ENCODE measurements at regions not wholly inside any gene's neighbourhood (a gene's known extent, or its start where the extent isn't known, plus 50 kb on each side); places are given as distances from the start of the nearest gene placed in this dataset.
"Not testable (repeated sequence)": the region's sequence is repeated elsewhere in the genome, so short reads cannot be mapped to it uniquely, and the experiment has no call there.

DNA sequence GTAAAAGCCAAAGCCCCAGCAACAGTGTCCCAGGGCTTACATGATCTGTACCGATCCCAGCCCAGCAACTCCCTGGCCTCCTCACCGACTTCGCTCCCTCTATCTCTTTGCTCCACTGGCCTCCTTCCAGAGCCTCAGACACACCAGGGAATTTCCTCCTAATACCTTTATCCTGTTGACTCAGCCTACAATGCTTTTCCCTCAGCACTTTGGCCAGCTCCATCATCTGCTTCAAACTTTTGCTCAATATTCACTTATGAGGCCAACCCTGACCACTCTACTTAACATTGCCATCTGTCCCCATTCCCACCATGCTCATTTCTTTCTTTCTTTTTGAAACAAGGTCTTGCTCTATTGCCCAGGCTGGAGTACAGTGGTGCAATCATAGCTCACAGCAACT lies 93.3 kb upstream of the COBL start:
- H3K4me1 ChIP-seq (ENCODE audit: control insufficient read depth in 5 of 5, insufficient read depth in 5 of 5, low read length in 5 of 5); H3K27me3 ChIP-seq (ENCODE audit: control insufficient read depth in 5 of 5, insufficient read depth in 4 of 5, low read length in 5 of 5); H3K36me3 ChIP-seq (ENCODE audit: control insufficient read depth in 5 of 5, insufficient read depth in 5 of 5, low read length in 5 of 5); H3K9me3 ChIP-seq (ENCODE audit: control insufficient read depth in 5 of 5, low read length in 5 of 5); H3K27ac ChIP-seq (ENCODE audit: low read depth, low read length); H3K4me3 ChIP-seq (ENCODE audit: low read depth in 1 of 5, low read length in 5 of 5); H3K9ac ChIP-seq (ENCODE audit: low read length in 5 of 5): not testable (repeated sequence)

GRCh38 chr7:51397608-51398007 lies 81.0 kb upstream of the COBL start:
- not testable (repeated sequence) for H3K9ac ChIP-seq (ENCODE audit: low read length in 5 of 5); H3K36me3 ChIP-seq (ENCODE audit: control insufficient read depth in 5 of 5, insufficient read depth in 5 of 5, low read length in 5 of 5); H3K4me1 ChIP-seq (ENCODE audit: control insufficient read depth in 5 of 5, insufficient read depth in 5 of 5, low read length in 5 of 5); H3K27me3 ChIP-seq (ENCODE audit: control insufficient read depth in 5 of 5, insufficient read depth in 4 of 5, low read length in 5 of 5); H3K4me3 ChIP-seq (ENCODE audit: low read depth in 1 of 5, low read length in 5 of 5); H3K27ac ChIP-seq (ENCODE audit: low read depth, low read length); H3K9me3 ChIP-seq (ENCODE audit: control insufficient read depth in 5 of 5, low read length in 5 of 5)

DNA sequence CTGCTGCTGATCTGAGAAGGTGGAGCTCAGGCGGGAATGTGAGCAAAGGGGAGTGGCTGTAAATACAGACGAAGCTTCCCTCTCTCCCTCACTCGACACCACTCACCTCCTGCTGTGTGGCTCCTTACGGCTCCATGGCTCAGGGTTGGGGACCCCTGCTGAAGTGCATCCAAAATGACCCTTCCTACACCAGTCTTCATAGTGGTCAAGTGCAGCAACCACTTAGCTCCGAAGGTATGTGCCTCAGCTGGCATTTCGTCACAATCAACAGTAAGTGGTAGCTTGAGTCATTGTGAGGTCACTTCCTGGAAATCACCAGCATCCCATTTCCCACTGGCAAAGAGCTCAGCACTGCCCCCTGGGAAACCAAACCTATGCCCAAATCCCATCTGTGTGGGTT lies 76.4 kb upstream of the COBL start:
- H3K9ac ChIP-seq (ENCODE audit: low read length in 5 of 5); H3K27ac ChIP-seq (ENCODE audit: low read depth, low read length); H3K36me3 ChIP-seq (ENCODE audit: control insufficient read depth in 5 of 5, insufficient read depth in 5 of 5, low read length in 5 of 5); H3K27me3 ChIP-seq (ENCODE audit: control insufficient read depth in 5 of 5, insufficient read depth in 4 of 5, low read length in 5 of 5); H3K4me3 ChIP-seq (ENCODE audit: low read depth in 1 of 5, low read length in 5 of 5); H3K9me3 ChIP-seq (ENCODE audit: control insufficient read depth in 5 of 5, low read length in 5 of 5); H3K4me1 ChIP-seq (ENCODE audit: control insufficient read depth in 5 of 5, insufficient read depth in 5 of 5, low read length in 5 of 5): not testable (repeated sequence)

GRCh38 chr7:51389952-51390351 lies 73.3 kb upstream of the COBL start:
- H3K4me1 ChIP-seq (ENCODE audit: control insufficient read depth in 5 of 5, insufficient read depth in 5 of 5, low read length in 5 of 5); H3K27me3 ChIP-seq (ENCODE audit: control insufficient read depth in 5 of 5, insufficient read depth in 4 of 5, low read length in 5 of 5); H3K4me3 ChIP-seq (ENCODE audit: low read depth in 1 of 5, low read length in 5 of 5); H3K27ac ChIP-seq (ENCODE audit: low read depth, low read length); H3K36me3 ChIP-seq (ENCODE audit: control insufficient read depth in 5 of 5, insufficient read depth in 5 of 5, low read length in 5 of 5); H3K9me3 ChIP-seq (ENCODE audit: control insufficient read depth in 5 of 5, low read length in 5 of 5); H3K9ac ChIP-seq (ENCODE audit: low read length in 5 of 5): not testable (repeated sequence)

DNA sequence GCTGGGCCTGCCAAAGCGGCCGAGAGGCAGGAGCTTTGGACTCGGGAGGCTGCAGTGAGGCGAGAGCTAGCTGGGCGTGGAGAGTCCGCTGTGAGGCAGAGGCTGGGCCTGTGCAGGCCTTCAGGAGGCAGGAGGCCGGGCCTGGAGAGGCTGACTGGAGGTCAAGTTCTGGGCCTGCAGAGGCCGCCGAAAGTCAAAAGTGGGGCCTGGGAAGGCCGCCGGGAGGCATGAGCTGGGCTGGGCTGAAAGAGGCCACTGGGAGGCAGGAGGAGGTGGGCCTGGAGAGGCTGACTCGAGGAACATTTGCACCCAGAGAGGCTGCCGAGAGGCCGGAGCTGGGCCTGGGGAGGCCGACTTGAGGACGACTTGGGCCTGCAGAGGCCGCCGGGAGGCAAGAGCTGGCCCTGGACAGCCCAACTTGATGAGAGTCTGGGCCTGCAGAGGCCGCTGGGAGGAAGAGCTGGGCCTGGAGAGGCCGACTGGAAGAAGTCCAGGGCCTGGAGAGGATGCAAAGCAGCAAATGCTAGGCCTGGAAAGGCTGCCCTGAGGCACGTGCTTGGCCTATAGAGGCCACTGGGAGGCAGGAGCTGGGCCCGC lies 72.7 kb upstream of the COBL start:
- not testable (repeated sequence) for H3K27me3 ChIP-seq (ENCODE audit: control insufficient read depth in 5 of 5, insufficient read depth in 4 of 5, low read length in 5 of 5); H3K36me3 ChIP-seq (ENCODE audit: control insufficient read depth in 5 of 5, insufficient read depth in 5 of 5, low read length in 5 of 5); H3K9me3 ChIP-seq (ENCODE audit: control insufficient read depth in 5 of 5, low read length in 5 of 5); H3K9ac ChIP-seq (ENCODE audit: low read length in 5 of 5); H3K4me3 ChIP-seq (ENCODE audit: low read depth in 1 of 5, low read length in 5 of 5); H3K4me1 ChIP-seq (ENCODE audit: control insufficient read depth in 5 of 5, insufficient read depth in 5 of 5, low read length in 5 of 5); H3K27ac ChIP-seq (ENCODE audit: low read depth, low read length)

DNA sequence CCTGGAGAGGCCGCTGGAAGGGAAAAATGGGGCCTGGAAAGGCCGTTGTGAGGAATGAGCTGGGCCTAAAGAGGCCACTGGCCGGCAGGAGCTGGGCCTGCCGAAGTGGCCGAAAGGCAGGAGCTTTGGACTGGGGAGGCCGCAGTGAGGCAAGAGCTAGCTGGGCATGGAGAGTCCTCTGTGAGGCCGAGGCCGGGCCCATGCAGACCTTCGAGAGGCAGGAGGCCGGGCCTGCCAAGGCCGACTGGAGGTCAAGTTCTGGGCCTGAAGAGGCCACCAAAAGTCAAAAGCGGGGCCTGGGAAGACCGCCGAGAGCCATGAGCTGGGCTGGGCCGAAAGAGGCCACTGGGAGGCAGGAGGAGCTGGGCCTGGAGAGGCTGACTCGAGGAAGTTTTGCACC lies 71.6 kb upstream of the COBL start:
- not testable (repeated sequence) for H3K27me3 ChIP-seq (ENCODE audit: control insufficient read depth in 5 of 5, insufficient read depth in 4 of 5, low read length in 5 of 5); H3K36me3 ChIP-seq (ENCODE audit: control insufficient read depth in 5 of 5, insufficient read depth in 5 of 5, low read length in 5 of 5); H3K4me3 ChIP-seq (ENCODE audit: low read depth in 1 of 5, low read length in 5 of 5); H3K9ac ChIP-seq (ENCODE audit: low read length in 5 of 5); H3K27ac ChIP-seq (ENCODE audit: low read depth, low read length); H3K9me3 ChIP-seq (ENCODE audit: control insufficient read depth in 5 of 5, low read length in 5 of 5); H3K4me1 ChIP-seq (ENCODE audit: control insufficient read depth in 5 of 5, insufficient read depth in 5 of 5, low read length in 5 of 5)

DNA sequence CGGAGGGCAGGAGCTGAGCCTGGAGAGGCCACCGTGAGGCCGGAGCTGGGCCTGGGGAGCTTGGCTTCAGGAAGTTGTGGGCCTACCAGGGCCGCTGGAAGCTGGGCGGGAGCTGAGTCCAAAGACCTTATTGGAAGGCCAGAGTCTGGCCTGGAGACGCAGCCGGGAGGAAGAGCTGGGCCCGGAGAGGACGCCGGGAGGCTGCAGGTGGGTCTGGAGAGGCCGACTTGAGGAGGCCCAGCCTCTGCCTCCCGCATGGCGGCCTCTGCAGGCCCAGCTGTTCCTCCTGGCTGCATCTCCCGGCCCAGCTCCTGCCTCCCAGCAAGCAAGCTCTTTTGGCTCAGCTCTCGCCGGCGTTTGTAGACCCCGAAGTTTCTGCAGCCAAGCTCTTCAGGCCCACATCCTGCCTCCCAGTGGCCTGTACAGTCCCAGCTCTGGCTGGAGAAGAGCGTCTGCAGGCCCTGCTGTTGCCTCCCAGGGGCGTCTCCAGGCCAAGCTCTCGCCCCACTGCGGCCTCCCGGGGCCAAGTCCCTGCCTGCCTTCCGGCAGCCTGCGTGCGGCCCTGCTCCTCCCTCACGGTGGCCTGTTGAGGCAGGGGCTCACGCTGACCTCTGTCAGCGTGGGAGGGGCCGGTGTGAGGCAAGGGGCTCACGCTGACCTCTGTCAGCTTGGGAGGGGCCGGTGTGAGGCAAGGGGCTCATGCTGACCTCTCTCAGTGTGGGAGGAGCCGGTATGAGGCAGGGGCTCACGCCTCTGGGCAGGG lies 70.4 kb upstream of the COBL start:
- not testable (repeated sequence) for H3K27me3 ChIP-seq (ENCODE audit: control insufficient read depth in 5 of 5, insufficient read depth in 4 of 5, low read length in 5 of 5); H3K36me3 ChIP-seq (ENCODE audit: control insufficient read depth in 5 of 5, insufficient read depth in 5 of 5, low read length in 5 of 5); H3K27ac ChIP-seq (ENCODE audit: low read depth, low read length); H3K9me3 ChIP-seq (ENCODE audit: control insufficient read depth in 5 of 5, low read length in 5 of 5); H3K4me3 ChIP-seq (ENCODE audit: low read depth in 1 of 5, low read length in 5 of 5); H3K9ac ChIP-seq (ENCODE audit: low read length in 5 of 5); H3K4me1 ChIP-seq (ENCODE audit: control insufficient read depth in 5 of 5, insufficient read depth in 5 of 5, low read length in 5 of 5)

GRCh38 chr7:51386184-51386583 lies 69.6 kb upstream of the COBL start:
- H3K9me3 ChIP-seq (ENCODE audit: control insufficient read depth in 5 of 5, low read length in 5 of 5); H3K36me3 ChIP-seq (ENCODE audit: control insufficient read depth in 5 of 5, insufficient read depth in 5 of 5, low read length in 5 of 5); H3K4me3 ChIP-seq (ENCODE audit: low read depth in 1 of 5, low read length in 5 of 5); H3K27ac ChIP-seq (ENCODE audit: low read depth, low read length); H3K9ac ChIP-seq (ENCODE audit: low read length in 5 of 5); H3K4me1 ChIP-seq (ENCODE audit: control insufficient read depth in 5 of 5, insufficient read depth in 5 of 5, low read length in 5 of 5); H3K27me3 ChIP-seq (ENCODE audit: control insufficient read depth in 5 of 5, insufficient read depth in 4 of 5, low read length in 5 of 5): not testable (repeated sequence)

- not testable (repeated sequence) for H3K4me1 ChIP-seq (ENCODE audit: control insufficient read depth in 5 of 5, insufficient read depth in 5 of 5, low read length in 5 of 5); H3K9me3 ChIP-seq (ENCODE audit: control insufficient read depth in 5 of 5, low read length in 5 of 5); H3K27me3 ChIP-seq (ENCODE audit: control insufficient read depth in 5 of 5, insufficient read depth in 4 of 5, low read length in 5 of 5); H3K9ac ChIP-seq (ENCODE audit: low read length in 5 of 5); H3K4me3 ChIP-seq (ENCODE audit: low read depth in 1 of 5, low read length in 5 of 5); H3K36me3 ChIP-seq (ENCODE audit: control insufficient read depth in 5 of 5, insufficient read depth in 5 of 5, low read length in 5 of 5); H3K27ac ChIP-seq (ENCODE audit: low read depth, low read length)
Observed at GRCh38 chr7:51382243-51382642, 65.6 kb upstream of the COBL start.

- no peak overlapping the region for H3K27ac ChIP-seq (ENCODE audit: low read depth, low read length)
- no peaks in the 10 kb centered on the region for H3K27me3 ChIP-seq (ENCODE audit: control insufficient read depth in 5 of 5, insufficient read depth in 4 of 5, low read length in 5 of 5)
- no peaks in the 10 kb centered on the region for H3K4me1 ChIP-seq (ENCODE audit: control insufficient read depth in 5 of 5, insufficient read depth in 5 of 5, low read length in 5 of 5)
- no peak overlapping the region for H3K4me3 ChIP-seq (ENCODE audit: low read depth in 1 of 5, low read length in 5 of 5)
- H3K9me3 ChIP-seq (ENCODE audit: control insufficient read depth in 5 of 5, low read length in 5 of 5): no peaks in the 10 kb centered on the region
- H3K36me3 ChIP-seq (ENCODE audit: control insufficient read depth in 5 of 5, insufficient read depth in 5 of 5, low read length in 5 of 5): no peaks in the 10 kb centered on the region
- no peak overlapping the region for H3K9ac ChIP-seq (ENCODE audit: low read length in 5 of 5)
Observed at GRCh38 chr7:51376420-51377092, 59.9 kb upstream of the COBL start.

Measured in subcutaneous abdominal adipose tissue (tissue), 5 donors.